ENCODE measurements at regions not wholly inside any gene's neighbourhood (a gene's known extent, or its start where the extent isn't known, plus 50 kb on each side); places are given as distances from the start of the nearest gene placed in this dataset.
"Not testable (repeated sequence)": the region's sequence is repeated elsewhere in the genome, so short reads cannot be mapped to it uniquely, and the experiment has no call there.

- intact Hi-C loops (cut with micrococcal nuclease), result no loop called here
- Histone ChIP-seq H3K27me3 (ENCODE audit: low read depth) (no peaks in the 10 kb centered on the region), H3K4me1 (no peaks in the 10 kb centered on the region), H3K36me3 (no peaks in the 10 kb centered on the region), H3K4me3 (no peak overlapping the region), H3K27ac (replicated peaks) (no peak overlapping the region), H3K9me3 (replicated peaks) (peaks cover under 1% of the 10 kb centered on the region)
- TF ChIP-seq, protein P1, sequence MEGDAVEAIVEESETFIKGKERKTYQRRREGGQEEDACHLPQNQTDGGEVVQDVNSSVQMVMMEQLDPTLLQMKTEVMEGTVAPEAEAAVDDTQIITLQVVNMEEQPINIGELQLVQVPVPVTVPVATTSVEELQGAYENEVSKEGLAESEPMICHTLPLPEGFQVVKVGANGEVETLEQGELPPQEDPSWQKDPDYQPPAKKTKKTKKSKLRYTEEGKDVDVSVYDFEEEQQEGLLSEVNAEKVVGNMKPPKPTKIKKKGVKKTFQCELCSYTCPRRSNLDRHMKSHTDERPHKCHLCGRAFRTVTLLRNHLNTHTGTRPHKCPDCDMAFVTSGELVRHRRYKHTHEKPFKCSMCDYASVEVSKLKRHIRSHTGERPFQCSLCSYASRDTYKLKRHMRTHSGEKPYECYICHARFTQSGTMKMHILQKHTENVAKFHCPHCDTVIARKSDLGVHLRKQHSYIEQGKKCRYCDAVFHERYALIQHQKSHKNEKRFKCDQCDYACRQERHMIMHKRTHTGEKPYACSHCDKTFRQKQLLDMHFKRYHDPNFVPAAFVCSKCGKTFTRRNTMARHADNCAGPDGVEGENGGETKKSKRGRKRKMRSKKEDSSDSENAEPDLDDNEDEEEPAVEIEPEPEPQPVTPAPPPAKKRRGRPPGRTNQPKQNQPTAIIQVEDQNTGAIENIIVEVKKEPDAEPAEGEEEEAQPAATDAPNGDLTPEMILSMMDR (IDR thresholded peaks at IDR 0.05; ENCODE audit: borderline replicate concordance), result no peak
- no peak for DNase-seq
Observed at GRCh38 chr12:97886511-97887176, 424.0 kb downstream of the RMST start.

DNA sequence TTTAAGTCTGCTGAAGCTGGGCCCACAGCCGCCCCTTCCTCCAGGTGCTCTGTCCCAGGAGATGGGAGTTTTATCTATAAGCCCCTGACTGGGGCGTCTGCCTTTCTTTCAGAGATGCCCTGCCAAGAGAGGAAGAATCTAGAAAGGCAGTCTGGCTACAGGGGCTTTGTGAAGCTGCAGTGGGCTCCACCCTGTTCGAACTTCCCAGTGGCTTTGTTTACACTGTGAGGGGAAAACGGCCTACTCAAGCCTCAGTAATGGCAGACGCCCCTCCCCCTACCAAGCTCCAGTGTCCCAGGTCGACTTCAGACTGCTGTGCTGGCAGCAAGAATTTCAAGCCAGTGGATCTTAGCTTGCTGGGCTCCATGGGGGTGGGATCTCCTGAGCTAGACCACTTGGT is 435.3 kb downstream of the RMST start:
- H3K27ac ChIP-seq (replicated peaks); DNase-seq; intact Hi-C loops (cut with micrococcal nuclease); H3K4me3 ChIP-seq; H3K27me3 ChIP-seq (ENCODE audit: low read depth); H3K36me3 ChIP-seq; H3K4me1 ChIP-seq: not testable (repeated sequence)
- peaks cover 17% of the 10 kb centered on the region for H3K9me3 ChIP-seq (replicated peaks)

DNA sequence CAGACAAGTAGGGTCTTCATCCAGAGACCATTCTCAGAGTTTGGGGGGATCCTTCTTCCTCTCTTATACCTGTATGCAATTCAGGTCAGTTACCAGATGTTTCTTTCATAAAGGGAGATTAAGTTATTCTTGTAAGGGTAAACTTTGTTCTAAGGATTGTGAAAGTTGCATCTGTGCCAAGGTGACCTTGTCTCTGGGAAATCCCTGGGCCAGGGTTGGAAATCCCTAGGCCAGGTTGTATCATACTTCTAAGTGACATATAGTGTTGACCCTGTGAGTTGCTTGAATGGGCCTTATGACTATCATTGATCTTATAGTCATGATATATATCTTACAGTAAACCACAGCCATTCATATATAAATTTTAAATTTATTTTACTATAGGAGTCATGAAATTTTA is 436.9 kb downstream of the RMST start:
- intact Hi-C loops (cut with micrococcal nuclease), result no loop called here
- H3K36me3 ChIP-seq, result no peaks in the 10 kb centered on the region
- H3K4me3 ChIP-seq, result no peak overlapping the region
- TF ChIP-seq, protein P1 (IDR thresholded peaks at IDR 0.05; ENCODE audit: borderline replicate concordance), result no peak
- no peak overlapping the region for H3K27ac ChIP-seq (replicated peaks)
- no peak for DNase-seq
- no peaks in the 10 kb centered on the region for H3K27me3 ChIP-seq (ENCODE audit: low read depth)
- peaks cover 2% of the 10 kb centered on the region for H3K9me3 ChIP-seq (replicated peaks)
- no peaks in the 10 kb centered on the region for H3K4me1 ChIP-seq

- H3K27ac ChIP-seq (replicated peaks), result no peak overlapping the region
- no peaks in the 10 kb centered on the region for H3K4me1 ChIP-seq
- no peaks in the 10 kb centered on the region for H3K27me3 ChIP-seq (ENCODE audit: low read depth)
- intact Hi-C loops (cut with micrococcal nuclease), result no loop called here
- H3K36me3 ChIP-seq, result no peaks in the 10 kb centered on the region
- DNase-seq, result no peak
- H3K9me3 ChIP-seq (replicated peaks), result no peaks in the 10 kb centered on the region
- TF ChIP-seq, protein P1 (IDR thresholded peaks at IDR 0.05; ENCODE audit: borderline replicate concordance), result no peak
- H3K4me3 ChIP-seq, result no peak overlapping the region
Observed at GRCh38 chr12:97899956-97900355, 437.4 kb downstream of the RMST start.

DNA sequence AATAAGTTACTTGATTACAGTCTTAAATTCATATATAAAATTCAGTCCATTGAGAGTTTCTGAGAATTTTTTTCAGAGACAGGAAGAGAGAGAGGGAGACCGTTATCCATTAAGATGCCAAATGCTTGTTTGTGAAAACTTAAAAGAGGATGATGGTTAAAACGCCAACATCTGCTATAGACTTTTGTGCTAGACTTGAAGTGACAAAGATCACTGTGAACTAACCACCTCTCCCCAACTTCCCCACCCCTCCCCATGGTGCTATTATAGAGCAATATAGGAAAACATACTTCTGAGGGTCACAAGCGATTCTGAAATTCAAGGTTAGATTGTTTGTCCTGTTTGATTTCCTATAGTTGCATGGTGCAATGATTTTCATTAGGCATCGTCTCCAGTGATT is 440.8 kb downstream of the RMST start:
- H3K27me3 ChIP-seq (ENCODE audit: low read depth), result no peaks in the 10 kb centered on the region
- H3K4me1 ChIP-seq, result no peaks in the 10 kb centered on the region
- no peak overlapping the region for H3K27ac ChIP-seq (replicated peaks)
- H3K36me3 ChIP-seq, result no peaks in the 10 kb centered on the region
- TF ChIP-seq, protein P1 (IDR thresholded peaks at IDR 0.05; ENCODE audit: borderline replicate concordance), result no peak
- intact Hi-C loops (cut with micrococcal nuclease), result no loop called here
- H3K9me3 ChIP-seq (replicated peaks), result no peaks in the 10 kb centered on the region
- no peak for DNase-seq
- H3K4me3 ChIP-seq, result no peak overlapping the region

GRCh38 chr12:97907504-97907903 is 444.9 kb downstream of the RMST start:
- Histone ChIP-seq H3K4me3 (no peak overlapping the region), H3K36me3 (no peaks in the 10 kb centered on the region), H3K4me1 (no peaks in the 10 kb centered on the region), H3K27ac (replicated peaks) (no peak overlapping the region), H3K27me3 (ENCODE audit: low read depth) (no peaks in the 10 kb centered on the region), H3K9me3 (replicated peaks) (no peaks in the 10 kb centered on the region)
- no peak for DNase-seq
- TF ChIP-seq, protein P1 (IDR thresholded peaks at IDR 0.05; ENCODE audit: borderline replicate concordance), result no peak
- intact Hi-C loops (cut with micrococcal nuclease), result no loop called here

All from left ventricle myocardium inferior (tissue), 1 donor.